Upper lobe of left lung (tissue), 6 donors: ENCODE measurements at regions not wholly inside any gene's neighbourhood (a gene's known extent, or its start where the extent isn't known, plus 50 kb on each side); places are given as distances from the start of the nearest gene placed in this dataset.

Source experiments
- ATAC-seq, 2 donors: fragments of 200-7000 bp; cut with Tn5 transposase; one replicate each; pipeline ENCODE4 v1.9.1; 2022; ENCODE audit warnings: mild to moderate bottlenecking in 2 of 2, moderate library complexity in 2 of 2; ENCODE audit not compliant: low FRiP score in 2 of 2
- DNase-seq, 2 donors: peaks; one replicate each; pipeline ENCODE4 v3.0.0-alpha.2; 2019 to 2020
- H3K27ac ChIP-seq, 4 donors: fragments of 200-600 bp; sonication (generic); one replicate each; pipeline ENCODE4 v1.5.1; 2016 to 2019
- H3K27me3 ChIP-seq, 4 donors: fragments of 200-600 bp; sonication (generic); one replicate each; pipeline ENCODE4 v1.5.1; 2017 to 2019
- H3K36me3 ChIP-seq, 4 donors: fragments of 200-600 bp; sonication (generic); one replicate each; pipeline ENCODE4 v1.5.1; 2016 to 2019
- H3K4me1 ChIP-seq, 4 donors: fragments of 200-600 bp; sonication (generic); one replicate each; pipeline ENCODE4 v1.5.1; 2018 to 2019
- H3K4me3 ChIP-seq, 4 donors: fragments of 200-600 bp; sonication (generic); one replicate each; pipeline ENCODE4 v1.5.1; 2017 to 2019; ENCODE audit warnings: mild to moderate bottlenecking in 2 of 4, moderate library complexity in 1 of 4
- H3K9me3 ChIP-seq, 4 donors: fragments of 200-600 bp; sonication (generic); one replicate each; pipeline ENCODE4 v1.5.1; 2018 to 2019
- CTCF ChIP-seq, 6 experiments: fragments of 450-650 bp in 4 of 6; fragments of 200-600 bp in 2 of 6; sonication (generic) in 2 of 6; IDR thresholded peaks; one replicate each; pipeline ENCODE4 v1.5.1; 2016 to 2019; ENCODE audit warnings: antibody characterized with exemption in 6 of 6
- EP300 ChIP-seq, 4 donors: sonication (generic); formaldehyde crosslinking; IDR thresholded peaks; one replicate each; pipeline ENCODE4 v1.5.1; 2017; ENCODE audit warnings: antibody characterized with exemption in 4 of 4, control low read depth in 2 of 4
- POLR2A ChIP-seq, 4 donors: fragments of 450-650 bp; IDR thresholded peaks; one replicate each; pipeline ENCODE4 v1.5.1; 2016 to 2017; ENCODE audit warnings: antibody characterized with exemption in 4 of 4, mild to moderate bottlenecking in 2 of 4
- POLR2AphosphoS5 ChIP-seq, 2 donors: sonication (generic); formaldehyde crosslinking; IDR thresholded peaks; one replicate each; pipeline ENCODE4 v1.5.1; 2017; ENCODE audit warnings: antibody characterized with exemption in 2 of 2
- WGBS, 2 donors: methylation state at CpG; one replicate each; pipeline ENCODE4 v1.1.5; 2017 to 2018; 5-methylcytosine and 5-hydroxymethylcytosine counted together
- donor health status: DM: no; HTN: no; CAD: no; lungs with moderate emphysema.
- donor health status: DM: no; HTN: yes; CAD: no; lungs with severe emphysema.

GRCh38 chr12:103011974-103012763 lies 54.7 kb downstream of the ASCL1 start:
- no peak for ATAC-seq
- Histone ChIP-seq H3K27me3 (no peaks in the 10 kb centered on the region), H3K4me3 (no peak overlapping the region), H3K27ac (no peak overlapping the region), H3K4me1 (no peaks in the 10 kb centered on the region), H3K36me3 (no peaks in the 10 kb centered on the region), H3K9me3 (no peaks in the 10 kb centered on the region)
- TF ChIP-seq POLR2AphosphoS5 (IDR thresholded peaks at IDR 0.05) (no peak), POLR2A (IDR thresholded peaks at IDR 0.05) (no peak), CTCF (IDR thresholded peaks at IDR 0.05) (no peak), EP300 (IDR thresholded peaks at IDR 0.05) (no peak)
- 57 to 68% methylated on average over 4 of the region's 4 CpGs for WGBS, 2 donors
- DNase-seq: no peak

GRCh38 chr12:103012884-103013283 lies 55.4 kb downstream of the ASCL1 start:
- Histone ChIP-seq H3K9me3 (no peaks in the 10 kb centered on the region), H3K36me3 (no peaks in the 10 kb centered on the region), H3K4me3 (no peak overlapping the region), H3K27me3 (no peaks in the 10 kb centered on the region), H3K27ac (no peak overlapping the region), H3K4me1 (no peaks in the 10 kb centered on the region)
- ATAC-seq: no peak
- DNase-seq: no peak
- TF ChIP-seq POLR2A (IDR thresholded peaks at IDR 0.05) (no peak), EP300 (IDR thresholded peaks at IDR 0.05) (no peak), POLR2AphosphoS5 (IDR thresholded peaks at IDR 0.05) (no peak), CTCF (IDR thresholded peaks at IDR 0.05) (no peak)
- WGBS, 2 donors: 21 to 27% methylated on average over 8 of the region's 8 CpGs

DNA sequence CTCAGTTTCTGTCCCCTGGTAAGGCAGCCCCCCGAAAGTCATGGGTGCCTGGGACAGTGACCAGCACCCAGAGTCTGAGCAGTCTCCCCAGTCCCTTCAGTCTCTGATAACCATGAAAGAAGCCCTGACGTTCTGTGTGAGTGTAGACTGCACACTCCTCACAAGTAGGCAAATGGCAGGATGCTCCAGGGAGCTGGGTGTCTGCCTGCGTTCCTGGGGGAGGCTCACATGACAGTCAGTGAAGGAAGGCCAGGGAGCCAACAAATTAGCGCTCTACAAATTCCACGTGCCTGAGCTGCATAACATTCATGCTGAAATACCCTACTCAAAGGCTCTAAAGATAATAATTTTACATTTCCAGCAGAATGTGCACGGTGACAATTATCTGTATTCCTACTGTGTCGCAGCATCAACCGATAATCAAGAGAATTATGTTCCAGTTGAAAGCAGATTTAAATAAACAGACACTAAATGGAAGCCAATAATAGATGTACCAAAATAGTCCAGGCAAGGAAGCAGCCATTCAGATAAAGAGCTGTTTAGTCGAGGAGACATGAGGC lies 56.3 kb downstream of the ASCL1 start:
- ATAC-seq (peak; percentile 19 to 30), DNase-seq (no peak)
- Histone ChIP-seq H3K27ac (no peak overlapping the region), H3K36me3 (no peaks in the 10 kb centered on the region), H3K27me3 (no peaks in the 10 kb centered on the region), H3K4me3 (no peak overlapping the region), H3K4me1 (no peaks in the 10 kb centered on the region), H3K9me3 (no peaks in the 10 kb centered on the region)
- TF ChIP-seq EP300 (IDR thresholded peaks at IDR 0.05): no peak
- no peak for TF ChIP-seq POLR2A (IDR thresholded peaks at IDR 0.05)
- no peak for TF ChIP-seq POLR2AphosphoS5 (IDR thresholded peaks at IDR 0.05)
- no peak for TF ChIP-seq CTCF (IDR thresholded peaks at IDR 0.05)
- 52 to 60% methylated on average over 9 of the region's 9 CpGs for WGBS, 2 donors

GRCh38 chr12:103016381-103016780 lies 58.9 kb downstream of the ASCL1 start:
- H3K9me3 ChIP-seq: no peaks in the 10 kb centered on the region
- H3K27me3 ChIP-seq: no peaks in the 10 kb centered on the region
- no peak overlapping the region for H3K4me3 ChIP-seq
- TF ChIP-seq POLR2AphosphoS5 (IDR thresholded peaks at IDR 0.05) (no peak), CTCF (IDR thresholded peaks at IDR 0.05) (no peak), POLR2A (IDR thresholded peaks at IDR 0.05) (no peak), EP300 (IDR thresholded peaks at IDR 0.05) (no peak)
- no peak overlapping the region for H3K27ac ChIP-seq
- ATAC-seq (no peak), DNase-seq (no peak)
- H3K4me1 ChIP-seq: no peaks in the 10 kb centered on the region
- no peaks in the 10 kb centered on the region for H3K36me3 ChIP-seq

GRCh38 chr12:103020839-103021238 lies 63.4 kb downstream of the ASCL1 start:
- H3K36me3 ChIP-seq: no peaks in the 10 kb centered on the region
- ATAC-seq: no peak
- 38 to 43% methylated on average over 1 of the region's 1 CpG for WGBS, 2 donors

More at GRCh38 chr12:103020839-103021238, 63.4 kb downstream of the ASCL1 start:
- DNase-seq: no peak
- no peaks in the 10 kb centered on the region for H3K9me3 ChIP-seq
- TF ChIP-seq EP300 (IDR thresholded peaks at IDR 0.05) (no peak), POLR2AphosphoS5 (IDR thresholded peaks at IDR 0.05) (no peak), POLR2A (IDR thresholded peaks at IDR 0.05) (no peak), CTCF (IDR thresholded peaks at IDR 0.05) (no peak)
- H3K4me3 ChIP-seq: no peak overlapping the region
- H3K27me3 ChIP-seq: no peaks in the 10 kb centered on the region
- no peaks in the 10 kb centered on the region for H3K4me1 ChIP-seq
- no peak overlapping the region for H3K27ac ChIP-seq
